Lung (tissue), 11 donors: ENCODE measurements at regions not wholly inside any gene's neighbourhood (a gene's known extent, or its start where the extent isn't known, plus 50 kb on each side); places are given as distances from the start of the nearest gene placed in this dataset.
A peak's percentile ranks its signal among the peaks of the same experiment; 100 is the strongest.

Experiments
- ATAC-seq: fragments of 200-7000 bp; cut with Tn5 transposase; one replicate; pipeline ENCODE4 v1.9.1; 2020; ENCODE audit warnings: moderate number of reproducible peaks; ENCODE audit not compliant: insufficient read depth, low FRiP score
- DNase-seq, 3 donors: peaks; one replicate each; pipeline ENCODE4 v3.0.0-alpha.2; 2013 to 2017
- H3K27ac ChIP-seq, 2 donors: one replicate each; pipeline ENCODE4 v1.5.1; 2013; ENCODE audit warnings: mild to moderate bottlenecking in 2 of 2, moderate library complexity in 2 of 2, control low read depth in 1 of 2, inconsistent platforms in 1 of 2, low read depth in 1 of 2, low read length in 1 of 2
- H3K27me3 ChIP-seq, 3 donors: one replicate each; pipeline ENCODE4 v1.5.1; 2013; ENCODE audit warnings: low read length in 2 of 3; ENCODE audit not compliant: control insufficient read depth in 3 of 3, insufficient read depth in 3 of 3
- H3K36me3 ChIP-seq, 4 donors: one replicate each; pipeline ENCODE4 v1.5.1; 2013; ENCODE audit warnings: low read length in 4 of 4, mild to moderate bottlenecking in 1 of 4, moderate library complexity in 1 of 4; ENCODE audit not compliant: control insufficient read depth in 4 of 4, insufficient read depth in 4 of 4
- H3K4me1 ChIP-seq, 5 donors: one replicate each; pipeline ENCODE4 v1.5.1; 2013; ENCODE audit warnings: low read length in 5 of 5, mild to moderate bottlenecking in 2 of 5, moderate library complexity in 1 of 5; ENCODE audit not compliant: control insufficient read depth in 5 of 5, insufficient read depth in 5 of 5
- H3K4me3 ChIP-seq: one replicate; pipeline ENCODE4 v1.5.1; 2013; ENCODE audit warnings: mild to moderate bottlenecking, control low read depth, moderate library complexity
- H3K9ac ChIP-seq, 2 donors: one replicate each; pipeline ENCODE4 v1.5.1; 2013; ENCODE audit warnings: low read length in 2 of 2, control low read depth in 1 of 2; ENCODE audit not compliant: insufficient read depth in 1 of 2
- H3K9me3 ChIP-seq, 4 donors: one replicate each; pipeline ENCODE4 v1.5.1; 2013; ENCODE audit warnings: low read length in 3 of 4, mild to moderate bottlenecking in 1 of 4, moderate library complexity in 1 of 4; ENCODE audit not compliant: control insufficient read depth in 4 of 4, insufficient read depth in 3 of 4
- WGBS, 2 donors: extraction: QIAGEN DNeasy Blood & Tissue Kit; methylation state at CpG; one replicate each; pipeline ENCODE4 v1.1.7; 2013; 5-methylcytosine and 5-hydroxymethylcytosine counted together
- TF ChIP-seq, protein P1 (sequence below): IDR thresholded peaks from 2 replicates; pipeline ENCODE4 v1.5.1; 2012; ENCODE audit warnings: mild to moderate bottlenecking; ENCODE audit errors: control extremely low read depth, extremely low read depth
- donor health status: control.
- donor health status: control.
- donor health status: Bipolar disorder and iron deficiency.
- donor health status: healthy.
- donor health status: DM: yes; HTN: yes; CAD: no.

DNA sequence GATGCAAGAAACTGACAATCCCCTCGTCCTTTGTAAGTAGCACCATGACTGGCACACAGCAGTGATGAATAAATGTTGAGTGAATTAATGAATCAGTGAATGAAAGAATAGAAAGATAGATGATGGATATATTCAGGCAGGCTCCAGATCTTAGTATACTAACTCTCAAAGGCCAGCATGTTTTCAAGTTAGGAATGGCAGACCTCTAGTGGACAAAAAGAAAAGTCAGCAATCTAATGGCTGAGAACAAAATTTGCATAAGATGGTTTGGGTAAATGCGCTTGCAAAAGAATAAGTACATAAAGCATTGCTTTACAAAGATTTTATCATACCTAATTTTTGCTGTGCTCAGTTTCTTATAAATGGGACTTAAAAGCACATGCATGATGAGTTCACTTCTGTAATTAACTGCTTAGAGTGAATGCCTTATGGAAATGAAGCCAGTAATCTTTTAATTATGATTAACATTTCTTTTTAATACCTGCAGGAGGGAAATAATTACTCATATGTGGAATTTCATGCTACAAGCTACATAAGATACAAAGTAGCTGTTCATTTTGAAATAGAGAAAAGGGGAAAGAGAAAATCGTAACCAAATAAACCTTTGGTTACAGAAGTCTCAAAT, 126.9 kb upstream of the GPRIN3 start:
- DNase-seq (peak in 2 of 3 donors; percentile 53 to 63), ATAC-seq (peak; percentile 60)
- H3K4me3 ChIP-seq, result no peak overlapping the region
- H3K4me1 ChIP-seq, result no peaks in the 10 kb centered on the region
- H3K27ac ChIP-seq, result no peak overlapping the region
- WGBS, 2 donors, result 59 to 65% methylated on average over 3 of the region's 3 CpGs
- H3K27me3 ChIP-seq, result no peaks in the 10 kb centered on the region
- H3K9me3 ChIP-seq, result no peaks in the 10 kb centered on the region
- no peaks in the 10 kb centered on the region for H3K36me3 ChIP-seq
- TF ChIP-seq, protein P1, sequence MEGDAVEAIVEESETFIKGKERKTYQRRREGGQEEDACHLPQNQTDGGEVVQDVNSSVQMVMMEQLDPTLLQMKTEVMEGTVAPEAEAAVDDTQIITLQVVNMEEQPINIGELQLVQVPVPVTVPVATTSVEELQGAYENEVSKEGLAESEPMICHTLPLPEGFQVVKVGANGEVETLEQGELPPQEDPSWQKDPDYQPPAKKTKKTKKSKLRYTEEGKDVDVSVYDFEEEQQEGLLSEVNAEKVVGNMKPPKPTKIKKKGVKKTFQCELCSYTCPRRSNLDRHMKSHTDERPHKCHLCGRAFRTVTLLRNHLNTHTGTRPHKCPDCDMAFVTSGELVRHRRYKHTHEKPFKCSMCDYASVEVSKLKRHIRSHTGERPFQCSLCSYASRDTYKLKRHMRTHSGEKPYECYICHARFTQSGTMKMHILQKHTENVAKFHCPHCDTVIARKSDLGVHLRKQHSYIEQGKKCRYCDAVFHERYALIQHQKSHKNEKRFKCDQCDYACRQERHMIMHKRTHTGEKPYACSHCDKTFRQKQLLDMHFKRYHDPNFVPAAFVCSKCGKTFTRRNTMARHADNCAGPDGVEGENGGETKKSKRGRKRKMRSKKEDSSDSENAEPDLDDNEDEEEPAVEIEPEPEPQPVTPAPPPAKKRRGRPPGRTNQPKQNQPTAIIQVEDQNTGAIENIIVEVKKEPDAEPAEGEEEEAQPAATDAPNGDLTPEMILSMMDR, result peak; percentile 65
- H3K9ac ChIP-seq, result no peak overlapping the region

DNA sequence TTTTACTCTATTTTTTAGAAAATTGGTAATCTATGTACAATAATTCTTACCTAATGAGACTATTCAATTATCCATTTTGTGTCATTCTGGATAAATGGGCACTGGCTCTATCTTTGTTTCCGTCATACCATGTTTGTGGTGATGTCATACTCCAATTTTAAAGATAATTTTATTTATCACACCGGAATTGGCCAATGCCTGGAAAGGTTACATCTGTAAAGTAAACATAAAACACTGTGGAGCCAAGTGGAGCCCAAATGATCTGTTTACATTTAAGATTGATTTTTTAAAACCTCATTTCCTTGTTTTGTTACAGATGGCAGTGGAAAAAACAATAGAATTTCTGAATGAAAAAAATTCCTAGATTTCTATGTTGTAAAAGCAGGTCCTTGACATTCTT, 120.2 kb upstream of the GPRIN3 start:
- DNase-seq (peak in 1 of 3 donors; percentile 3), ATAC-seq (no peak)
- TF ChIP-seq, protein P1, result no peak
- Histone ChIP-seq H3K4me1 (no peaks in the 10 kb centered on the region), H3K27ac (no peak overlapping the region), H3K9me3 (no peaks in the 10 kb centered on the region), H3K36me3 (no peaks in the 10 kb centered on the region), H3K27me3 (no peaks in the 10 kb centered on the region), H3K9ac (no peak overlapping the region), H3K4me3 (no peak overlapping the region)
- WGBS, 2 donors, result 71 to 84% methylated on average over 2 of the region's 2 CpGs

GRCh38 chr4:89425023-89425422, 117.4 kb upstream of the GPRIN3 start:
- H3K9ac ChIP-seq, result no peak overlapping the region
- H3K9me3 ChIP-seq, result no peaks in the 10 kb centered on the region
- H3K27ac ChIP-seq, result no peak overlapping the region
- TF ChIP-seq, protein P1, result no peak
- H3K4me3 ChIP-seq, result no peak overlapping the region
- DNase-seq, result no peak
- H3K4me1 ChIP-seq, result no peaks in the 10 kb centered on the region
- 79 to 83% methylated on average over 1 of the region's 1 CpG for WGBS, 2 donors
- no peaks in the 10 kb centered on the region for H3K27me3 ChIP-seq
- no peak for ATAC-seq
- no peaks in the 10 kb centered on the region for H3K36me3 ChIP-seq
